Aorta (tissue), 5 donors: ENCODE measurements at regions not wholly inside any gene's neighbourhood (a gene's known extent, or its start where the extent isn't known, plus 50 kb on each side); places are given as distances from the start of the nearest gene placed in this dataset.
"Not testable (repeated sequence)": the region's sequence is repeated elsewhere in the genome, so short reads cannot be mapped to it uniquely, and the experiment has no call there.

Experiments used
- ATAC-seq: fragments of 200-7000 bp; cut with Tn5 transposase; one replicate; pipeline ENCODE4 v1.9.1; 2022; ENCODE audit warnings: moderate library complexity; ENCODE audit not compliant: low FRiP score
- DNase-seq, 2 donors: peaks; one replicate each; pipeline ENCODE4 v3.0.0-alpha.2; 2020
- H3K27ac ChIP-seq, 2 donors: one replicate each; pipeline ENCODE4 v1.5.1; 2013; ENCODE audit warnings: low read length in 2 of 2, mild to moderate bottlenecking in 2 of 2, moderate library complexity in 2 of 2, control low read depth in 1 of 2, inconsistent platforms in 1 of 2, low read depth in 1 of 2
- H3K27me3 ChIP-seq, 2 donors: one replicate each; pipeline ENCODE4 v1.6.1; 2013; ENCODE audit warnings: control low read depth in 1 of 2, low read length in 1 of 2, mild to moderate bottlenecking in 1 of 2, moderate library complexity in 1 of 2; ENCODE audit not compliant: insufficient read depth in 2 of 2, control insufficient read depth in 1 of 2
- H3K36me3 ChIP-seq, 2 donors: one replicate each; pipeline ENCODE4 v1.6.1; 2013; ENCODE audit warnings: control low read depth in 1 of 2, low read length in 1 of 2, mild to moderate bottlenecking in 1 of 2; ENCODE audit not compliant: insufficient read depth in 2 of 2, control insufficient read depth in 1 of 2
- H3K4me1 ChIP-seq, 2 donors: one replicate each; pipeline ENCODE4 v1.6.1; 2013; ENCODE audit warnings: low read length in 2 of 2, control low read depth in 1 of 2, mild to moderate bottlenecking in 1 of 2, moderate library complexity in 1 of 2; ENCODE audit not compliant: insufficient read depth in 2 of 2, control insufficient read depth in 1 of 2
- H3K4me3 ChIP-seq, 2 donors: one replicate each; pipeline ENCODE4 v1.5.1; 2013; ENCODE audit warnings: low read length in 2 of 2, control low read depth in 1 of 2, mild to moderate bottlenecking in 1 of 2
- H3K9me3 ChIP-seq: one replicate; pipeline ENCODE4 v1.6.1; 2013; ENCODE audit warnings: mild to moderate bottlenecking, low read length; ENCODE audit not compliant: control insufficient read depth
- WGBS, 2 donors: extraction: QIAGEN DNeasy Blood & Tissue Kit; methylation state at CpG; one replicate each; pipeline ENCODE4 v1.1.7; 2013; 5-methylcytosine and 5-hydroxymethylcytosine counted together
- intact Hi-C, 2 donors: fragments of 100-400 bp; cut with DNase I; formaldehyde crosslinking; loops; one replicate each; pipeline versions ENCODE4 v1.14.2 to v1.15.0; 2022
- donor health status: healthy with polysubstance abuse.
- donor health status: Bipolar disorder and iron deficiency.
- donor health status: DM: no; HTN: no; CAD: no.
- donor health status: DM: no; HTN: no; CAD: no.
- donor health status: DM: yes; HTN: yes; CAD: no.

DNA sequence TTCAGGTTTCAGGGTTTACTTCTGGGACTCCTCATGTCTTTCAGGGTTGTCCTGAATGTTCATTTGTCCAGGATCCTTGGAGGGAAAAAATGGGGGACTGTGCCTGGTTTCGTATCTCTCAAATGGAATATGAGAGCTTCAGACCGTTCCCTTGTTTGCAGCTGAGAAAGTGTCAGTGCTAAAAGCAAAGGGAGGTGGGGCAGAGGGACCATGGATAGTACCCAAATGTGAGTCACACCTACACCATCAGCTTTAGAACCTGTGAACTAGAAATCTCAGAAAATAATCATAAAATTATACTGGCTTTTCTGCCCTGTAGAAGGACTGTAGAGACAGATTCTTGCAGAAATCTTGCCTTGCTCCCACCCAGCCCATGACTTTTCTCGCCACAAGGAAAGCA lies 84.3 kb upstream of the TAF11L2 start:
- no peaks in the 10 kb centered on the region for H3K4me1 ChIP-seq
- no peak overlapping the region for H3K27ac ChIP-seq
- DNase-seq (no peak), ATAC-seq (no peak)
- H3K4me3 ChIP-seq = no peak overlapping the region
- no peaks in the 10 kb centered on the region for H3K9me3 ChIP-seq
- intact Hi-C loops = no loop called here
- H3K27me3 ChIP-seq = no peaks in the 10 kb centered on the region
- 90 to 95% methylated on average over 3 of the region's 3 CpGs for WGBS, 2 donors
- no peaks in the 10 kb centered on the region for H3K36me3 ChIP-seq

DNA sequence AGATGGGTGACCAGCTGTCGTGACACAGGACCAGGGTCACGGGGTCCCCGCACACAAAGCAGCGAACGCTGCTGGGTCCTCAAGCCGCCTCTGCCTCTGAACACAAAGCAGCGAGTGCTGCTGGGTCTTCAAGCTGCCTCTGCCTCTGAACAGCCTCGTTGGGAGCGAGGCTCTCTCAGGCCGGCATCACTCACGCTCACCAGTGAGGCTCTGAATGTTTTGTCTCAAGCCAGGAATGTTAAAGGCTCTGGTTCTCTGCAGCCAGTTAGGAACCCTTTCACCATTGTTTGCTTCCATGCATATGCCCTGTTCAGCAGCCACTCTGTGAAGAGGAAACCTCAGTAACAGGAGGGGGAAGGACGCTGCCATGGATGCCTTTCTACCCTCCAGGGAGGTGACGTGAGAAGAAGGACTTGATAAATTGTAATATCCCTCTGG lies 82.7 kb upstream of the TAF11L2 start:
- no peaks in the 10 kb centered on the region for H3K27me3 ChIP-seq
- DNase-seq = no peak
- H3K4me1 ChIP-seq = no peaks in the 10 kb centered on the region
- no peak overlapping the region for H3K4me3 ChIP-seq
- H3K9me3 ChIP-seq = no peaks in the 10 kb centered on the region
- H3K27ac ChIP-seq = no peak overlapping the region
- no peaks in the 10 kb centered on the region for H3K36me3 ChIP-seq
- 49 to 50% methylated on average over 13 of the region's 13 CpGs for WGBS, 2 donors
- intact Hi-C loops = no loop called here
- ATAC-seq = no peak

DNA sequence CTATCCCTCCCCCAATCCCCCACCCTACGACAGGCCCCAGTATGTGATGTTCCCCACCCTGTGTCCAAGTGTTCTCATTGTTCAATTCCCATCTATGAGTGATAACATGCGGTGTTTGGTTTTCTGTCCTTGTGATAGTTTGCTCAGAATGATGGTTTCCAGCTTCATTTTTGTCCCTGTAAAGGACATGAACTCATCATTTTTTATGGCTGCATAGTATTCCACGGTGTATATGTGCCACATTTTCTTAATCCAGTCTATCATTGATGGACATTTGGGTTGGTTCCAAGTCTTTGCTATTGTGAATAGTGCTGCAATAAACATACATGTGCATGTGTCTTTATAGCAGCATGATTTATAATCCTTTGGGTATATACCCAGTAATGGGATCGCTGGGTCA lies 81.7 kb upstream of the TAF11L2 start:
- H3K27ac ChIP-seq, DNase-seq, H3K4me1 ChIP-seq, H3K36me3 ChIP-seq, H3K9me3 ChIP-seq, H3K4me3 ChIP-seq, H3K27me3 ChIP-seq, intact Hi-C loops, ATAC-seq: not testable (repeated sequence)
- WGBS, 2 donors = 71 to 95% methylated on average over 3 of the region's 4 CpGs

DNA sequence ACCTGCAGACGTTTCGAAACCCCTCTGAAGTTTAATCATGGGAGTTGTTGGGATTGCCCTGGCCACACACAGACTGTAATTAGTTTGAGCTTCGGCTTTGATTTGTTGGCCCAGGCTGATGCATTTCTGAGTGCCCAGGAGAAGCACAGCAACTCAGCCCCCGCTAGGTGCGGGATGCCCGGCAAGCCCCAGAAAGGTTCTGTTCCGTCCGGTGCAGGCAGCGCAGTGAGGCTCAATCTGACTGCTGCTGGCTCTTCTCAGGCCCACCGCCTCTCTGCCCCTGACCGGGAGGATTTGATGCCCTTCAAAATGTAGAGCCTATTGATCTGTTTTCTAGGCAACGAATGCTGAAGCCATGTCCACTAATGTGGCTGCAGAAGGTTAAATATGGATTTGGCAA lies 73.4 kb upstream of the TAF11L2 start:
- WGBS, 2 donors = 88 to 91% methylated on average over 12 of the region's 12 CpGs
- no peak overlapping the region for H3K27ac ChIP-seq
- no peak for DNase-seq
- no peaks in the 10 kb centered on the region for H3K4me1 ChIP-seq
- no peak overlapping the region for H3K4me3 ChIP-seq
- intact Hi-C loops = no loop called here
- ATAC-seq = no peak
- H3K27me3 ChIP-seq = no peaks in the 10 kb centered on the region
- no peaks in the 10 kb centered on the region for H3K36me3 ChIP-seq
- H3K9me3 ChIP-seq = no peaks in the 10 kb centered on the region

DNA sequence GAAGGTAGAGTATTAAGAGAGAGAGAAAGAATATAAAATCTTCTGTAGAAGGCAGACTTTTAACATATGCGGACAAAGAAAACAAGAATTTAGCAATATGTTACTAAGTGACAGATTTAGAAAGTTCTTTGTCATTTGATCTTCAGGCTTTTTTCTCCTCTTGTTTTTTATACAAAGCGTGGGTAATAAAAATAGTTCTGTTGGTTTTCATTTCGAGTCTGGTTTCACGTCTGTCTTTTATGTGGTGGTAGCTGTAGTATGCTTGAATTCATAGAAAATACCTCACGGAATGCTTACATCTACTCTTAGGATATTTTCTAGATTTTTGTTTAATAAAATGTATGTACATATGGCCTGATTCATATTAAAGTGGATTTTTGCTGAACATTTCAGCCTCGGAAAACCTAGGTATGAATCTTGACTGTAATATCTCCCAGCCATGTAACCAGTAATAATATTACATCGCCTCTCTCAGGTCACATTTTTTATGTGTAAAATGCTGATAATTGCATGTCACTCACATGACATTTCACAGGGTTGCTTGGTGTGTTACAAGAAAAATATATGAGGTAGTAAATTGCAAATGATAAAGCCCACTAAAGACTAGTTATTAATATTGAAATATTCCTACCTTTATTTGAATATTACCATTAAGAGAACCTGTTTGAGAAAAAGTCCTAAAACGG lies 72.5 kb upstream of the TAF11L2 start:
- Histone ChIP-seq H3K27ac (no peak overlapping the region), H3K36me3 (no peaks in the 10 kb centered on the region), H3K4me3 (no peak overlapping the region), H3K9me3 (no peaks in the 10 kb centered on the region), H3K4me1 (no peaks in the 10 kb centered on the region), H3K27me3 (no peaks in the 10 kb centered on the region)
- intact Hi-C loops = no loop called here
- 51 to 54% methylated on average over 8 of the region's 8 CpGs for WGBS, 2 donors
- no peak for DNase-seq
- no peak for ATAC-seq

DNA sequence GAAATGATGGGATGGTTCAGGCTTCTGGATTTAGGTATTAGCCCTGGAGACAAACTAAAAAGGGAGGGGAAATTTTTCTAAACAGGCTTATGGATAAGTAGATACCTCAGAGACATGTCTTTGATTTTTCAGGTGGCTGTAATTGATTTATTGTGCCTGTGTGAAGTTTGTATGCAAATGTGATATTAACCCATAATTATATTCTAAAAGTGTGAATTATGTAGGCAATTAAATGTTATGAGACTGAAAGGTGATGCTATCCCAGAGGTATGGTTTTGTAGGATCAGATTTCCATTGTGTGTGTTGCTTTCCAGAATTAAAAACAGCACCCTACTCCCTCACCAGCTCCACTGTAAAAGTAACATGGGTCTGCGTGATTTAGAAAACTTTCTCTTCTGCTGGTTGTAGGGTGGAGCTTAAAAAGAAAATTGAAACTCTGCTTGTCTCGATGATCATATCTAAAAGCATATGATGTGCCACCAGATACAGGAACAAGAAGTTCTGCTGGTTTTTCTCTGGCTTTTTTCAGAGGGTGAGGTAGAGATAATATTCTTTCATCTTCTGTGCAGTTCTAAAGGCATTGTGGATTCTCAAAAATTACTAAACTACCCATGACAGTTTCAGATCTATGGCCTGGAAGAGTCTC lies 71.8 kb upstream of the TAF11L2 start:
- ATAC-seq (no peak), DNase-seq (no peak)
- Histone ChIP-seq H3K27me3 (no peaks in the 10 kb centered on the region), H3K27ac (no peak overlapping the region), H3K4me3 (no peak overlapping the region), H3K4me1 (no peaks in the 10 kb centered on the region), H3K36me3 (no peaks in the 10 kb centered on the region), H3K9me3 (no peaks in the 10 kb centered on the region)
- intact Hi-C loops = no loop called here
- WGBS, 2 donors = 73 to 76% methylated on average over 2 of the region's 2 CpGs

DNA sequence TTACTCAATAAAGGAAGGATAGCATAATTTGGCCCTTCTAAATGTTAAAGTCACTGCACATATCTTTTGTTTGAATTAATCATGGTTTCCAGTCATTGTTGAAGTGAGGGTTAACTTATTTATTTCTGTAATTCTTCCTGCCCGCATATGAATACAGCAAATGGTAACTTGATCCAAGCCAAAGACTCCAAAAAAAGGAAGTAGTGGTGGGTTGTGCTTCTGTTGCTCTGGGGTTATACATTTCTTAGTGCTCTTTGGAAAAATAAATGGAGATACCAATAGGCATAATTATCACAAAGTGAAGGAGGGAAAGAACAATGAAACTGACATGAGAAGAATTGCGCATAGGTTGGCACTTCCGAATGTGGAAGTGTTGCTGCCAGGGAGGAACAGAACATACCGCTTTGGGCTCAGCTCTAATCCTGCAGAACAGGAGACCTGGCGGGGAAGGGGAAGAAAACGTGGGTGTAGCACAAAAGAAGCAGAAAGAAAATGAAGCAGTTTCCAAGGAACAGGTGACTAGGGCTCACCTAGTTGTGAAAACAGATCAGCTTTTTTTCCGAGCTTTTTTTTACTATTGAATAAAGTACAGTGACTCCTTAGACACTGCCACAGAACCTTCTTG lies 69.7 kb upstream of the TAF11L2 start:
- Histone ChIP-seq H3K27ac (no peak overlapping the region), H3K4me3 (no peak overlapping the region), H3K4me1 (no peaks in the 10 kb centered on the region), H3K27me3 (no peaks in the 10 kb centered on the region), H3K36me3 (no peaks in the 10 kb centered on the region), H3K9me3 (no peaks in the 10 kb centered on the region)
- intact Hi-C loops = no loop called here
- ATAC-seq = no peak
- WGBS, 2 donors = 82 to 83% methylated on average over 7 of the region's 7 CpGs
- no peak for DNase-seq

DNA sequence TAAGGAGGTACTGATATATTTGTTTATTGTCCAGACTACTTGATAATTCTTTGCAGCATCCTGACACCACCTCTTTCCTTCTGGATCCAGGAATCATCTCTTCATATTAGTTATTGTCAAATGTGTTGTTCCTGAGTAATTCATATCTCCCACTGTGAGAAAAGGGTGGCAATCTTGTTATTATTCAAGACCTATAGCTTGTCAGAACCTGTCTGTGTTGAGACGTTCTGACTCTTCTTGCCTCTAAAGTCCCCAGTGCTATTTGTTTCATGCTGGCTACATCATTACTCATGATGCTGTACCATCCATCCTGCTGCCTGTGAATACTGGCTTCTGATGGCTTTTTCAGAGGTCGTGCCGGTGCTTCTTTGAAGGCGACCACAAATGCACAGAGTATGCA lies 68.7 kb upstream of the TAF11L2 start:
- WGBS, 2 donors = 85% methylated on average over 4 of the region's 4 CpGs

DNA sequence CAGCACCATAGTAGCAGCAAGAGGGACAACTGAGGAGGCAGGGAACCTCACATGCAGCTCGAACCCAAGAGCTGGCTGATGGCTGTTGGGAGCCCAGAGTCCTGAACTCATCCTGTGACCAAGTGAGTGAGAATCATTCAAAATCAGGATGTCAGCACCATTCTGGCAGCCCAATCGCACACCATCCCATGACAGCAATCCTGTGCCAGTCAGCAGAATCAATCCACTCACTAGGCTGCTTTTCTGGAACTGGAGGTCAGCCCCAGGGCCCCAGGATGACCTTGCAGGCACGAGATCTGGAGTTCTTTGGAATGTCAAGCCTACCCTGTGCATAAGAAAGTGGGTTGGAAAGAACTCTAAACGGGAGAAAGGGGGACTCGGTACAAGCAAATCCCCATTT lies 67.8 kb upstream of the TAF11L2 start:
- WGBS, 2 donors = 81 to 83% methylated on average over 5 of the region's 5 CpGs
- Histone ChIP-seq H3K4me3 (no peak overlapping the region), H3K36me3 (no peaks in the 10 kb centered on the region), H3K4me1 (no peaks in the 10 kb centered on the region), H3K27me3 (no peaks in the 10 kb centered on the region), H3K27ac (no peak overlapping the region), H3K9me3 (no peaks in the 10 kb centered on the region)
- ATAC-seq (no peak), DNase-seq (peak in 1 of 2 donors; percentile 53)
- intact Hi-C loops = no loop called here

More for the DNA sequence above, 68.7 kb upstream of the TAF11L2 start:
- intact Hi-C loops = no loop called here
- DNase-seq (no peak), ATAC-seq (no peak)
- no peaks in the 10 kb centered on the region for H3K36me3 ChIP-seq
- no peaks in the 10 kb centered on the region for H3K27me3 ChIP-seq
- H3K27ac ChIP-seq = no peak overlapping the region
- no peak overlapping the region for H3K4me3 ChIP-seq
- no peaks in the 10 kb centered on the region for H3K4me1 ChIP-seq
- no peaks in the 10 kb centered on the region for H3K9me3 ChIP-seq
